ENCODE measurements at regions not wholly inside any gene's neighbourhood (a gene's known extent, or its start where the extent isn't known, plus 50 kb on each side); places are given as distances from the start of the nearest gene placed in this dataset.

DNA sequence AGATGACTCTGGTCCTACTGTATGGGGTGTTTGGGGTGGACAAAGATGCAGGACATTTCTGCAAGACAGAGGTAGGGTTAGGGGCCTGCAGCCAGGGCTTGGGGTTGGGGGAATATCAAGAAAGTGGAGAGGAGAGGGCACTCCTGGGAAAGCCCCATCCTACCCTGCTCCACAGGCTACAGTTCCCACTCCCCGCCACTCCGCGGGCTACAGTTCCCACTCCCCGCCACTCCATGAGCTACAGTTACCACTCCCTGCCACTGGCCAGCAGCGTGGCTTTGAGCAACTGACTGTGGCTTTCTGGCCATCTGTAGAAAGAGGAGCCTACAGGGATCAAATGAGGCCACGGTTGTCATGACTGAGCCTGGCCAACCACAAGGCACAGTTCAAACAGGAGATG, 93.8 kb upstream of the GRIK3 start:
- DNase-seq (ENCODE audit: low spot score) = no peak
- FAIRE-seq = no peak

DNA sequence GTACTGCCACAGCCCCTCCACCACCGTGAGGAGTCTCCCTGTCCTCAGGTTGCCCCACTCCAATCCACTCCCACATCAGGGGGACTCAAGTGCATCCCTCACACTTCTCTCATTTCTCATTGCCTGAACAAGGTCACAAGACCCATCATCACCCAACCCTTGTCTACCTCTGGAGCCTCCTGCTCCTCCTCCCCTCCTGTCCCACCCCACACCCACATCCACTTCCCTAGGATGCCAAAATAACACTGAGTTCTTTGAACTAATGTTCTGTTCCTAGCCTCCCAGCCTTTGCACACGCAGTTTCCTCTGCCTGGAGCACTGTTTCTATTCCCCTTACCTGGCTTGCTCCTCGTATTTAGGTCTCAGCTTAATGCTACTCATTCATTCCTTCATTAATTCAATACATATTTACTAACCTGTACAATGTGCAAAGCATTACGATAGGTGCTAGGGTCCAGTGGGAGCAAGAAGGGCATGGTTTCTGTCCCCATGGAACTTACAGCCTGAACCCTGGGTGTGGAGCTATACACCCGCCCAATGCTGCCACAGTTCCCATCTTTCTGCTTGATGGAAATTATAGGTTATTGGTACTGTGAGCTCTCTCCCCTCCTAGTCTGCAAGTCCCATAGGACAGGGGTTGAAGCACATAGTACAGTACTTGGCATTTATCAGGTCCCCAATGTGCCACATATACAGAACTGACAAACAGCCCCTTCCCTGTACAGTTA, 96.1 kb upstream of the GRIK3 start:
- DNase-seq (ENCODE audit: low spot score) (no peak), FAIRE-seq (no peak)

DNA sequence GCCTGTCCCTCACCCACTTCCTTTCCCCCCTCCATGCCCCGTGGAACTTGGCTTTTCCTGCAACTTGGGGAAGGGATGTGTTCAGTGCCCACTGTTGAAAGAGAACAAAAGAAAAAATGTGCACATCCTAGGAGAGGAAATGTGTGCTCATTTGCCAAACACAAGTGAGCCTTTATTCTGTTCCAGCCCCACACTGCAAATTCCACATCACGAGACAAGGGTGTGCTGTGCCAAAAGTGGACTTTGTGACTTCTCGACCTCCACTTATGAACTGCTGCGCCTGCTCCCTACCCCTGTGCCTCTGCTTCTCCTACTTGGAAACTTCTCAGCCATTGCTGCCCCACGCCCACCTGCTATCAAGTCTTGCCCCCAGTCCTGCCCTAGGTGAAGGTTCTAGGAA, 97.0 kb upstream of the GRIK3 start:
- DNase-seq (ENCODE audit: low spot score) (no peak), FAIRE-seq (no peak)

DNA sequence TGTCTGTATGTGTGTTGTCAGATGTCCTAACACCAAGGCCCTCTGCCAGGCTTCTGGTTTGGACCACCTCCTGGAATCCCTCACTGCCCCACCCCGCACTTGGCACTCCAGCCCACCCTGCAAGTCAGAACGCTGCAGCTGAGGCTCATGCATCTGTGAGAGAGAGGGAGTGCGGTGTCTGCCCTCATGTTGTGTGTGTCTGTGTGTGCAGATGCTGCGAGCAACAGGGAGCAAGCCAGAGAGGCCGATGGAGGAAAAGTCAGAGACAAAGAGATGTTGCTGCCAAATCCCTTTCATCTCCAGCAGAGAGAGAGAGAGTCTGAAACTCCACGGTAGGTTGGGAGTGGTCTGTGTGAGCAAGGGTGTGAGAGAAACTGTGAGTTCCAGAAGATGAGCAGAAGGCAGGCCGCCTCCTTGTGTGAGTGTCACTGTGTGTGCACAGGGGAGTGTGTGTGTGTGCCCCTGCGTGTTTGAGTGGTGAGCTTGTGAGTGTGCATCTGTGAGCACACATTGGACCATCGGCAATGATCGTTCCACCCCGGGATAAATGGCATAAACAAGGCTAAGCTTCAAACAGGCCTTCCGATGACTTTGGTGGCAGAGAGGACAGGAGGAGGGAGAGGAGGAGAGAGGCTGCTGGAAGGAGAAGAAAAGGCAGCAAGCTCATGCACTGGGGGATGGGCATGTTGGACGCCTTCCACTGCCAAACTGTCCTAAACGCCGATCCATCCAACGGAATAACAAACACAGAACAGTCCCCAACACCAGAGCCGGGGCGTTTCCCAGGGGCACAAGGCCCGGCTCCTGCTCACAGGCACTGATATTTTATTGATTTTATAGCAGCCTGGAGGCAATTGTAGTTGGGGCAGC, 99.2 kb upstream of the GRIK3 start:
- no peak for FAIRE-seq
- DNase-seq (ENCODE audit: low spot score) = no peak

DNA sequence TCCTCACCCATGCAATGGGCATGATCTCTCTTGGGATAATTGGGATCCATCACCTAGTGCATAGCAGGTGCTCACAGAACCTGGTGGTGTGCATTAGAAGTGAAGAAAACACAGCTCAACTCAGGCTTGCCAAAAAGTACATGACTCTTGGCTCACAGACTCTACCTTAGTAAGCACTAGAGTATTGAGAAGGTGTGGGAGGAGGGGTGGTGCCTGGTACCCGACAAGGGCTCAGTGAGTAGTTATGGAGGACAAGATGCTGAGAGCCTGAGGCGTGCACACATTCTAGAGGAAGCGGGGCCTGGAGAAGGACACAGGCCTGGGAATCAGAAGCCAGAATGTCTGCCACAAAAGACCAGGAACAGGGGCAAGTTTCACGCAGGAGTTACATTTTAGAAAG, 100.3 kb upstream of the GRIK3 start:
- no peak for FAIRE-seq

DNA sequence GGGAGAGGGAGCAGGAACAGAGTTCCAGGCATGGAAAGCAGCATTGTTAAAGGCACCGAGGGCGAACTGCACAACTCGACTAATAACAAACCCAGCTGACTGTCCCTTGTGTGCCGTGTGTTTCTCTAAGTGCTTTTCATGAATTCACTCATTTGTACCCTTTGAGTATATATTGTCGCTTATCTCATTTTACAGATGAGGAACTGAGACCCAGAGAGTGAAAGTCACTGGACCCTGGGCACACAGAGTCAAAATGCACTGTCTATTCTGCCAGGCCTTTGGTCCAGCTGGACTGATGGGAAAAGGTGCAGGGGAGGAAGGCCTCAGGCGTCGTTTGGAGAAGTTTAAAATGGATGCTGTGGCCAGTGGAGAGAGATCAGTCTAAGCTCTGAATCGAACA, 100.7 kb upstream of the GRIK3 start:
- DNase-seq (ENCODE audit: low spot score) = no peak
- FAIRE-seq = no peak

More for the DNA sequence above, 100.3 kb upstream of the GRIK3 start:
- DNase-seq (ENCODE audit: low spot score) = no peak

DNA sequence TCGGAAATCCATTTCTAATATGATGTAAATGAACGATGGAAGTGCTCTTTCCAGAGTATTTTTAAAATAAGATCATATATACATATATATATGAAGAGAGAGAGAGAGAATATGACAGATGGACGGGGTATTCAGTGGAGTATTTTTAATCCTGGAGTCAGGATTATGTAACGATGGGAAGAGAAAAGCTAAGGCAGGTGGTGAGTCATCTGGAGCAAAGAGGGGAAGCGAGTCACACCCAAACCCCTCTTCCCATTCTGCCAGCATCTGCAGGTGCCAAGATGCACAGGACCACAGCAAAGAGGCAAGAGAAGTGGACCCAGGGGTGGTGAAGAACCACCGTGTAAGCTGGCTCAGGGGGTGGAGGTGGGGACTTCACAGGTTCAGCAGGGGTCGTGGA, 102.7 kb upstream of the GRIK3 start:
- FAIRE-seq = no peak
- DNase-seq (ENCODE audit: low spot score) = no peak

DNA sequence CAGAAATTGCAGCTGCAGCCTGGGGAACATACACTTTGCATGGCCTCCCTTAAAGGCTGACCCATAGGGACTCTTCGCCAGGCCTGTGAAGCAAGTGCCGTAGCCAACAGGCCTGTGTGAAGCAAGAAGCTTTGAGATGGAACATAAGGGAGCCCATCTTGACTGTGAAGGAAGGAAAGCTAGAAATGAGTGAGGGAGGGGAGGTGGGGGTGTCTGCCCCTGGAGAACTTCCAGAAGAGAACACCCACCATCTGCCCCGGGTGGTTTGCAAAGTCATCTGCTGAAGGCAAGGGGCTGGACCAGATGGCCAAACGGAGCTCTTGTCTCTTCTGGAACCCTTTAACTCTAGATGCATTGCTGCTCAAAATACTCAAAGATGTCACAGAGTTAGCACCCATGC, 103.3 kb upstream of the GRIK3 start:
- DNase-seq (ENCODE audit: low spot score) = no peak
- FAIRE-seq = no peak

DNA sequence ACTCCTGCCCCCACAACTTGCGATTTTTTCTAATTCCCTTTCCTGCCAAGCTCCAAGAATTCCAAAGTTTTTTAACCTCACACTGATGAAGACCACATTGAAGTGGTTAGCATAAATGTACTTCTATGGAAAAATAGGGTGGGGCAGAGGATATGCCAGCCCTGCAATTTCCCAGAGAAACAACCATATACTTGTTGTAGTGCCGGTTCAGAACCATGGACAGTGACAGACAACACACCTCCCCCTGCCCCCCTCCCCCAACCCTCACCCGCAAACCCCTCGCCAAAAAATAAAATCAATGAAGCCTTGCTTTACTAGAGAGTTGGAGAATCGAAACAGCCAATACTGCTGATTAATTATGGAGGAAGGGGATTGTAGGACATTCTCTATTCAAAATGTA, 109.5 kb upstream of the GRIK3 start:
- no peak for DNase-seq (ENCODE audit: low spot score)
- no peak for FAIRE-seq

DNA sequence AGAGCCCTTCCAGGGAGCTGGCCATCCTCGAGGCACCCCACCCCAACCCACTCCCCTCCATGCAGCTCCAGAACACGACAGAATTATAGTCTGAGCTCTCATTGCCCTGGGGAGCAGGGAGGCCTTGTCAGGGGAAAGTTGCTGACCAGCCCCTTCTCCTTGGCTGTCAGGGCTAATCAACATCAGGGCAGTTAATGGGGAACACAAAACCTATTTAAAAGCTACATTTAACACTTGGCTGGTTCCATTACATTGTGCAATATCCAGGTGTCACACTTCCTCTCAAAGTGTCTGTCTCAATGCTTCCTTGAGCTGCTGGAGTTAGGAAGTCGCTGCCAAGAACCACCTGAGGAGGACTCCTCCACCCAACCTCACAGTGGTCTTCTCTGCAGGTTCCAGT, 111.8 kb upstream of the GRIK3 start:
- DNase-seq (ENCODE audit: low spot score) (no peak), FAIRE-seq (no peak)

DNA sequence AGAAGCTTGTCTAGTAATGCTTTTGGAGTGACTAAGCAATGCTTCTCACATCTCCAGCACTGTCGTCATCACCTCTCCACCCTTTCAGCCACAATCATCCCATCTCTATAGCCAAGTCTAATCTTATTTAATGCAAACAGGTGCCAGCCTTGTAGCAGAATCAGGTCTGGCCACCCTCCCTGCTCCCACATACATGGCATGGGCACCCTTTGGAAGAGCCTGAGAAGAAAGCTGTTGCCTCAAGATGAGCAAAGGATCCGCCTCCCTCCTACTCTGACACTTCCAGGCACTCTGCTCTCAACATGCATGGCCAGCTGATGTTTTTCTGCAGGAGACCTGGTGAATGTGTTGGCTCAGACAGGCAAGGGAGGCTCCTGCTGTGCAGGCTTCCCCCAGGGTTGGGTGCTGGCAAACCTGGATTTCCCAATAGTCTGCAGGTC, 113.1 kb upstream of the GRIK3 start:
- FAIRE-seq (no peak), DNase-seq (ENCODE audit: low spot score) (no peak)

DNA sequence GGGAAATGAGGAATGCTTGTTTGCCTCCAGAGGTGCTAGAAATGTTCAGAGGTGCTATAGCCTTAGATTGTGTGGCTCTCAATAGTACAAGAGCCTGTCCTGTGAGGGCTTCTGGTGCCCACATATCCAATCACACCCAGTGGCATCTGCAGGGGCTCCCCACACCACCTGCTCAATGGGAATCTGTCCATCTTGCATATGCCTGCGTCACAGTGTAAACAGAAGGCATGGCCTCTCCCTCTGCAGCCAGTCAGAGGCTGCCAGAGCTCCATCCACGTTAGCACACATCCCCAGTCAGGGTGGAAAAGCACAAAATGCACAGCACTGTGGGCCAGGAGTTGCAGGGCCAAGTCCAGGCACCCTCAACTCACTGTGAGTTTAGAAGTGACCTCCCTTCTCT, 113.6 kb upstream of the GRIK3 start:
- DNase-seq (ENCODE audit: low spot score) (no peak), FAIRE-seq (no peak)

DNA sequence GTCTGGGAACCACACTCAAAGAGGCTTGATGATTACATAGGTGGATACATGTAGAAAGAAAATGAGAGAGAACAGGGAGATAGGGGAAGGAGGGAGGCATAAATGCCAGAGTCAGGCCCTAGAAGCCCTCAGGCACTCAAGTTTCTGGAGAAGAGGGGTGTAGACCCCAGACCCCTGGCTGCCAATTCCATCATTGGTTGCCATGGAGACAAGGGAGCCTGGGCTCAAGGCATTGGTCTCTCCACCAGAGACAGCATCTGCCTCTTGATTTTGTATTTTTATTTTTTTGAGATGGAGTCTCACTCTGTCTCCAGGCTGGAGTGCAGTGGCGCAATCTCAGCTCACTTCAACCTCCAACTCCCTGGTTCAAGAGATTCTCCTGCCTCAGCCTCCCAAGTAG, 114.3 kb upstream of the GRIK3 start:
- FAIRE-seq (no peak), DNase-seq (ENCODE audit: low spot score) (no peak)

DNA sequence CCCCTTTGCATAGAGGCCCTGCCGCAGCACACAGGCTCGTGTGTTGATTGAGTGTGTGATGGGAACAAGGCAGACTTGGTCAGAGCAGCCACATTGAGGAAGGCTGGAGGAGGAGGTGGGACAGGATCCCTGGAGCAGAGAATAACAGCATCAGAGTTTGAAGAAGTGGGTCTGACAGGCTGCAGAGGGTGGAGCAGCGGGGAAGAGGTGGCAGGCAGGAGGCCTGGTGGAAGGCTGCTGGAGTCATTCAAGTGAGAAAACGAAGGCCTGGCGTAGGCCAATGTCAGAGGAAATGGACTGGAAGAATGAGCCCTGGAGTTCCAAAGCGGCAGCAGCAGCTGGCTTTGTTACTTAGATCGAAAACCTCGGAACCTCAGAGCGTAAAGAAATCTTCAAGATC, 115.0 kb upstream of the GRIK3 start:
- FAIRE-seq (no peak), DNase-seq (ENCODE audit: low spot score) (no peak)

DNA sequence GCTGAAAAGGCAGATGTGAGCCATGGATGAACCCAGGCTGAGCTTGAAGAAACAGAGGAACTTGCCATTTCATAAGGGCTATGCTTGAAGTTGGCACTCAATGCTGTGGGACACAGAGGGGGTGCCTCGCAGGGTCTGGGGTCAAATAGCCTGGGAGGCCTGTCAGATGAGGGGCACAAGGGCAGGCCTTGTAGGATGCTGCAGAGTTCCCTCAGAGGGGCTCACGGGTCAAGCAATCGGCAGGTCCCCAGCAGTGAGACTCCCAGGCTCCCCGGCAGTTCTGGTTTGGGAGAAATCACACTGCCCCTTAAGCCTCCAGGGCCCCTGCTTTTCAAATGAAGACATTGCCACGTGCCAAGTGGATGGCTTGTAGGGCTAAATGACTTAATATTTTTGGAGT, 116.7 kb upstream of the GRIK3 start:
- no peak for DNase-seq (ENCODE audit: low spot score)
- FAIRE-seq = no peak

DNA sequence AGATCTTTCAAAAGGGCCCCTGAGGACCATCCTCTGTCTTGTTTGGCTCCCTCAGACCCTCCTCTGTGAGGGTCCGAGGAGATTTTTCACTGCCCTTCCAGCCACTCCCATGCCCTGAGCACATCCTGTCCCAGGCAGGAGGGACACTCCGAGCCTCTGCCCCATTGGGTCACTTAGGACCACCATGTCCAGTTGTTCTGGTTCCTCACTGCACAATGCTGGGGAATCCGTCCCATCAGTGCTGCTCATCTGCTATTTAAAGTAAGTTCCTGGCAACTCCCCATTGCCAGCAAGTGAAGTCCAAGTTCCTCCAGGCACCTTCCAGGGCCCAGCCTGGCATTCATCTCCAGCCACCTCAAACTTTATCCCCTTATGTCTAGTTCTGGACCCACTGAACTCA, 117.5 kb upstream of the GRIK3 start:
- no peak for DNase-seq (ENCODE audit: low spot score)
- no peak for FAIRE-seq

DNA sequence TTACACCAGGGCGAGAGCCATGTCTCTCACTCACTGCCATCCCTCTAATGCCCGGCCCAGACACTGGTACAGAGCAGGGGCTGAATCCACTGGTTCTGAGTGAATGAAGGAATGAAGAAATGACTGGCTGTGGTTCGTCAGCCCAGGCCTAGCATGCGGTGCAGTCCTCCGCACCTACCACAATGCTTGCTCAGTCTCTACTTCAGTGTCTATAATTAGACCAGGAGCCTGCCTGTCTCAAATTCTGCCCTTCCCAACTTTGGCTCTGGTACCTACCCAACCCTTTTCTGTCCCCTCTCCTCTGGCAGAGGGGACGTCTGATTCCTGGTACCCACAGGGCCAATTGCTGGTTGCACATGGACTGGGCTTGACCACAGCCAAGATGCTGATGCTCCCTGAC, 118.2 kb upstream of the GRIK3 start:
- DNase-seq (ENCODE audit: low spot score) (no peak), FAIRE-seq (no peak)

DNA sequence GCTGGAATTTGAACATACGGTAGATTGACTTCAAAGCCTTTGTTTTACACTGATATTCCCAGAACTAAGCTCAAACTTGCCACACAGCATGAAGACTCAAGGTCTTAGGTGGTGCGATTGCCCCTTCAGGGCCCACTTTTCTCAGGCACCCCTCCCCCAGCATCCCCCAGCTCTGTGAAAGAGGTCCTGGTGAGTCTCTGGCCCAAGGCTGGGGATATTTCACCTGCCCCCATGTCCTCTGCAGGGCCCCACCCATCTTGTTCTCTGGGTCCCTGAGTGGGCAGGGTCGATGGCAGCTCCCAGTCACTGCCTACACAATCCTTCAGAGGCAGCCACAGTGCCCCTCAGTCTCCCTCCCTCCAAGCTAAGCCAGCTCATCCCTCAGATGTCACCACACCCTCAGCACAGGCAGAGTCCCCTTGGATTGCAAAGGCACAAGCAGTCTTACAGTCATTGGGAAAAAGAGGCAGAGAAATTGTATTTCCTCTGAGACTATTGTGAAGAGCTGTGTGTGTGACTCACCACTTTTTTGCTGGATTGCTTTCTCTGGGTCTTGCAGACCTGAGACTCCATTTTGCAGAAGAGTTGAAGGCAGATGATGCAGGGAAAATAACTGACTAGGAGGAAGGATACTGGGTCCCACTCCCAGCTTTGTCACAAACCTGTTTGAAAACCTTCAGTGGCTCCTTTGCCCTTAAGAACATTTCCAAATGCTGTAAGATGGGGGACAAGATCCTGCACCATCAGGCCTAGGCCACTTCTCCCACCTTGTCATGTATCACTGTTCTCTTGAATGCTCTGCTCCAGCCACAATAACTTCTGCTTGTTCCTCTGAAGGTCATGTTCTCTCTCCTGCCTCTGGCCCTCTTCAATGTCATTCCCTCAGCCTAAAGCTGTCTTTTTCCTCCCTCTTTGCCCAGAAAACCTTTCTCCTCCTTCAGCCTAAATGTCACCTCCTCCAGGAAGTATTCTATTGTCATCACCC, 119.1 kb upstream of the GRIK3 start:
- FAIRE-seq = no peak
- DNase-seq (ENCODE audit: low spot score) = no peak

DNA sequence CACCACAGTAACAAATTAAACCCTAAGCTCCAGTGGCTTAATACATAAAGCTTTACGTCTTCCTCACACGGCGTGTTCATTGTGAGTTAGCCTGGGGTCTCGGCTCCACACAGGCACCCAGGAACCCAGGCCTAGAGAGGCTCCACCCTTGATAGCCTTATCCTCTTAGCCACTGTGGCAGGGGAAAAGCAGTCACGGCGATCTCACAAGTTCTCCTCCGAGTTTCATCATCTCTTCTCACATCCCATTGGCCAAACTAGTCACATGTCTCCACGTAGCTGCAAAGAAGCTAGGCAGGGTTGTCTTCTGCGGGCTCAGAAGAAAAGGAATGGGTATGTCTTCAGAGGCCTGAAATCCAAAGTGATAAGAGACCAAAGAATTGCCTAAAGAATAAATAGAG, 122.3 kb upstream of the GRIK3 start:
- FAIRE-seq (no peak), DNase-seq (ENCODE audit: low spot score) (no peak)

DNA sequence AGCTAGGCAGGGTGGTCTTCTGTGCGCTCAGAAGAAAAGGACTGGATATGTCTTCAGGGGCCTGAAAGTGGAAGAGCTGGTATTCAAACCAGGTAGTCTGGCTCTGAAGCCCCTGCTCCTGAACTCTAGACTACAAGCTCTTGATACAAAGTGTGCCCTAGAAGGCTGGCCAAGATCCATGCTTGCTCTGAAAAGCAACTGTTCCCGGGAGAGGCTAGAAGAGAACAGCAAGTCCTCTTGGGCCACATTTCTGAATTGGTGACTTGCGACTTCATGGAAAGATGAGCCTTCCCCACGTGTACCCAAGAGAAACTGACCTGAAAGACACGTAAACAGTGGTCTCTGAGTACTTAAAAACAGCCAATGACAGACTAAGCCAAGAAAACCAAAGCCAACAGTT, 123.3 kb upstream of the GRIK3 start:
- FAIRE-seq (no peak), DNase-seq (ENCODE audit: low spot score) (no peak)

DNA sequence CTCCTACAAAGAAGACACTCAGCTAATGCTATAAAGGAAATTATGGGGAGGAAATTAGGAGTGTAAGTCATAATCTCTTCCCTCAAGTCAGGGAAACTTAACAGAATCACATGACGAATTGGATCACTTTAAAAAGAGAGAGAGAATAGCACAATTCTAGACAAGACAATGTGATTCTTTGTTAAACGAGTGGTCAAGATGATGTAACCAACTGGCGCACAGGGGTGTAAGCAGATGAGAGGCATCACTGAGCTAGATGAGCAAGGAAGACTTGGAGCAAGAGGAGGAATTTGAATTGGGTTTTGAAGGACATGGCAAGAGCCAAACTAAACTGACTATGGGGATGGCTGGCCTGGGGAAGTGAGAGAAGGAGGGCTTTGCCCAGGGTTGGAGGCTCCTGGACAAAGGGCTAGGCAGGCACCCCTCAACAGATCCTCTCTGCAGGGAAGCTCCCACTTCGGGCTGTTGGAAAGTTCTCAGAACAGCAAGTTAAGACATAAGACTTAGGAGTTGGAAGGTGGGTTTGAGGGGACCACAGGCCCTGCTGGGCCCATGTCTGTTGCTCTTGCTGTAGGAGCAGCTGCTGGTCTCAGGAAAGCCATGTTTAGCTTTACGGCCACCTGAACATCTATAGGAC, 123.9 kb upstream of the GRIK3 start:
- FAIRE-seq (no peak), DNase-seq (ENCODE audit: low spot score) (no peak)
